OCI-LY3 (cell line): ENCODE measurements at regions not wholly inside any gene's neighbourhood (a gene's known extent, or its start where the extent isn't known, plus 50 kb on each side); places are given as distances from the start of the nearest gene placed in this dataset.

ENCODE experiments used
- H2AFZ ChIP-seq: fragments of 200-600, 300-600 bp; shearing (Covaris generic); 2 replicates; pipeline ENCODE4 v1.6.0; 2014; ENCODE audit warnings: antibody characterized with exemption, low read depth, low read length
- H3K27ac ChIP-seq: fragments of 200-600, 300-600 bp; sonication (generic); 2 replicates; pipeline ENCODE4 v1.5.1; 2014; ENCODE audit warnings: mild to moderate bottlenecking, low read length, moderate library complexity, mixed read lengths
- H3K27me3 ChIP-seq: fragments of 200-600, 300-600 bp; sonication (generic); 2 replicates; pipeline ENCODE4 v1.6.1; 2014; ENCODE audit warnings: low read depth, low read length, mixed read lengths
- H3K36me3 ChIP-seq: fragments of 200-600, 300-600 bp; sonication (generic); replicated peaks from 2 replicates; pipeline ENCODE3; 2014; ENCODE audit warnings: low read depth, low read length, mixed read lengths
- H3K4me1 ChIP-seq: fragments of 300-600, 200-600 bp; sonication (generic); 2 replicates; pipeline ENCODE4 v1.6.1; 2014; ENCODE audit warnings: low read length, mixed read lengths
- H3K4me2 ChIP-seq: fragments of 200-600, 300-600 bp; sonication (generic); 2 replicates; pipeline ENCODE4 v1.6.1; 2014; ENCODE audit warnings: low read length, mixed read lengths
- H3K4me3 ChIP-seq: fragments of 300-600, 200-600 bp; sonication (generic); 2 replicates; pipeline ENCODE4 v1.5.1; 2014; ENCODE audit warnings: antibody characterized with exemption, mild to moderate bottlenecking, low read length, moderate library complexity
- H3K79me2 ChIP-seq: fragments of 300-600, 200-600 bp; shearing (Covaris generic); 2 replicates; pipeline ENCODE4 v1.6.1; 2014; ENCODE audit warnings: mild to moderate bottlenecking, low read length, mixed read lengths
- H3K9ac ChIP-seq: fragments of 300-600, 200-600 bp; shearing (Covaris generic); 2 replicates; pipeline ENCODE4 v1.6.0; 2014; ENCODE audit warnings: mild to moderate bottlenecking, low read length, moderate library complexity
- H3K9me3 ChIP-seq: fragments of 200-600, 300-600 bp; shearing (Covaris generic); 2 replicates; pipeline ENCODE4 v1.6.1; 2014; ENCODE audit warnings: low read length, mixed read lengths; ENCODE audit not compliant: insufficient read depth
- H4K20me1 ChIP-seq: fragments of 200-600, 300-600 bp; sonication (generic); 2 replicates; pipeline ENCODE4 v1.6.1; 2016; ENCODE audit warnings: low read length, mixed read lengths; ENCODE audit not compliant: insufficient read depth
- EZH2phosphoT487 ChIP-seq: fragments of 200-600 bp; shearing (Covaris generic); IDR thresholded peaks from 2 replicates; pipeline ENCODE4 v1.6.1; 2018; ENCODE audit warnings: antibody characterized with exemption, mixed run types, low read depth
- TF ChIP-seq, protein P1 (sequence below): fragments of 200-600, 300-600 bp; sonication (generic); IDR thresholded peaks from 2 replicates; pipeline ENCODE4 v1.5.1; 2014; ENCODE audit warnings: antibody characterized with exemption, low read length, low read depth

DNA sequence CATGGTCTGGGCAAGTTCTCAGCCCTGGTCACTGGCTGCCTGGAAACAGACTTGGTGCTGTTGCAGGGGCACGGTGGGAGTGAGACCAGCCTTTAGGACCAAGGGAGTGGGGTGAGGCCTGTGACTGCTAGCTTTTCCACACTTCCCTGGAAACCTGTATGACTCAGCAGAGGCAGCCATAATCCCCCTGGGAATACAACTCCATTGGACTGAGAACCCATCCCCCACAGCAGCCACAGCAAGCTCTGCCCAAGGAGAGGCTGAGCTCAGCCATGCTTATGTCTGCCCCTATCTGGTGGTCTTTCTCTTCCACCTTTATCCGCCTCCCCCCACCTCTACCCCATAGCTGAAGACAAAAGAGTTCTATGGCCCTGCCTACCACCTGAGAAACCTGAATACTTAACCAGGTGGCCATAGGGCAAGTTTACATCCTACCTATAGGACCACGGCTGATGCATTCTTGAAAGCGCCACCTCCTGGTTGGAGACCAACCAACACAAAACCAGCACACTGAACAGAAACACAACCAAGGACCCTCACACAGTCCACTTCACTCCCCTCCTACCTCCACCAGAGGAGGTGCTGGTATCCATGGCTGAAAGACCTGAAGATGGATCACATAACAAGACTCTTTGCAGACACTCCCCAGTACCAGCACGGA, 816.2 kb upstream of the SOX9 start:
- H2AFZ ChIP-seq: no peak overlapping the region

DNA sequence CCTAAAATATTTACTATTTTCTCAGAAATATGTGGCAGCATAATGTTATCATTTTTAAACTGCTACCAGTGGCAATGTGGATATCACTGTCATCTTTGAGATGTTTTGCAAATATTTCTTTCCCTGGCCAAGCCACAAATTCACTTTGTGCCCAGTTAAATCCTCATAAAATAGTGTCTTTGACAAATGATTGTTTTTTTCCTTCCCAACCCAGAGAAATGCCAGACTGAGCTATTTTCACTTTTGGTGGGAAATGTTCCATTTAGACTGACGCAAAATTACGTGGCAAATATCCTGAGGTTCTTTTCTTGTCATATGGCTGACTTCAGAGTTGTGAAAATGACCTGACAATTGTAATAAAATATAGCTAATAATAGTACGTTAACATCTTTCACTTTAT, 807.0 kb upstream of the SOX9 start:
- Histone ChIP-seq H3K4me1 (no peaks in the 10 kb centered on the region), H4K20me1 (no peaks in the 10 kb centered on the region), H3K9ac (no peak overlapping the region), H3K27ac (no peak overlapping the region), H3K4me3 (no peak overlapping the region), H3K79me2 (no peaks in the 10 kb centered on the region), H3K36me3 (no peaks in the 10 kb centered on the region), H3K4me2 (no peak overlapping the region), H3K9me3 (no peaks in the 10 kb centered on the region), H3K27me3 (no peaks in the 10 kb centered on the region), H2AFZ (no peak overlapping the region)
- no peak for TF ChIP-seq EZH2phosphoT487
- TF ChIP-seq, protein P1, sequence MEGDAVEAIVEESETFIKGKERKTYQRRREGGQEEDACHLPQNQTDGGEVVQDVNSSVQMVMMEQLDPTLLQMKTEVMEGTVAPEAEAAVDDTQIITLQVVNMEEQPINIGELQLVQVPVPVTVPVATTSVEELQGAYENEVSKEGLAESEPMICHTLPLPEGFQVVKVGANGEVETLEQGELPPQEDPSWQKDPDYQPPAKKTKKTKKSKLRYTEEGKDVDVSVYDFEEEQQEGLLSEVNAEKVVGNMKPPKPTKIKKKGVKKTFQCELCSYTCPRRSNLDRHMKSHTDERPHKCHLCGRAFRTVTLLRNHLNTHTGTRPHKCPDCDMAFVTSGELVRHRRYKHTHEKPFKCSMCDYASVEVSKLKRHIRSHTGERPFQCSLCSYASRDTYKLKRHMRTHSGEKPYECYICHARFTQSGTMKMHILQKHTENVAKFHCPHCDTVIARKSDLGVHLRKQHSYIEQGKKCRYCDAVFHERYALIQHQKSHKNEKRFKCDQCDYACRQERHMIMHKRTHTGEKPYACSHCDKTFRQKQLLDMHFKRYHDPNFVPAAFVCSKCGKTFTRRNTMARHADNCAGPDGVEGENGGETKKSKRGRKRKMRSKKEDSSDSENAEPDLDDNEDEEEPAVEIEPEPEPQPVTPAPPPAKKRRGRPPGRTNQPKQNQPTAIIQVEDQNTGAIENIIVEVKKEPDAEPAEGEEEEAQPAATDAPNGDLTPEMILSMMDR: no peak

More for the DNA sequence above, 816.2 kb upstream of the SOX9 start:
- Histone ChIP-seq H3K4me1 (no peaks in the 10 kb centered on the region), H3K9ac (no peak overlapping the region), H3K79me2 (no peaks in the 10 kb centered on the region), H3K27ac (no peak overlapping the region), H4K20me1 (no peaks in the 10 kb centered on the region), H3K36me3 (no peaks in the 10 kb centered on the region), H3K4me3 (no peak overlapping the region), H3K27me3 (no peaks in the 10 kb centered on the region), H3K9me3 (no peaks in the 10 kb centered on the region), H3K4me2 (no peak overlapping the region)
- TF ChIP-seq, protein P1: no peak
- TF ChIP-seq EZH2phosphoT487: no peak

DNA sequence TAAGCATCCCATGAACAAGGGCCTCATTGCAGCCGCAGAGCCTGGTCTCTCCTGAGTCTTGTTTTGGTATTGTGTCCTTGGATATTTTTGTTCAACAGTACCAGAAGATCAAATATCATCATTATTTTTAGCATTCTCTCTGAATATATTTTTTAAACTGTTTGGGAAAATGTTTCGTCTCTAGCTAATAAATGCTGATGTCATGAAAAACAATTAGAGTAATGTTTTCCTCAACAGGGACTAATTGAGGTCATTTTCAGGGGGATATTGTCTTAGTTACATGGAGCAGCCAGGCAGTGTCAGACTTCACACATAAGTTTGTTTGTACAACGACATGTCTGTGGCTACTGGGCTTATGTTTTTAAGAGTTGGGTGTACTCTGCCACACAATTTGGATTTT, 805.3 kb upstream of the SOX9 start:
- no peaks in the 10 kb centered on the region for H3K36me3 ChIP-seq
- no peaks in the 10 kb centered on the region for H3K9me3 ChIP-seq
- TF ChIP-seq EZH2phosphoT487: no peak
- TF ChIP-seq, protein P1: no peak

DNA sequence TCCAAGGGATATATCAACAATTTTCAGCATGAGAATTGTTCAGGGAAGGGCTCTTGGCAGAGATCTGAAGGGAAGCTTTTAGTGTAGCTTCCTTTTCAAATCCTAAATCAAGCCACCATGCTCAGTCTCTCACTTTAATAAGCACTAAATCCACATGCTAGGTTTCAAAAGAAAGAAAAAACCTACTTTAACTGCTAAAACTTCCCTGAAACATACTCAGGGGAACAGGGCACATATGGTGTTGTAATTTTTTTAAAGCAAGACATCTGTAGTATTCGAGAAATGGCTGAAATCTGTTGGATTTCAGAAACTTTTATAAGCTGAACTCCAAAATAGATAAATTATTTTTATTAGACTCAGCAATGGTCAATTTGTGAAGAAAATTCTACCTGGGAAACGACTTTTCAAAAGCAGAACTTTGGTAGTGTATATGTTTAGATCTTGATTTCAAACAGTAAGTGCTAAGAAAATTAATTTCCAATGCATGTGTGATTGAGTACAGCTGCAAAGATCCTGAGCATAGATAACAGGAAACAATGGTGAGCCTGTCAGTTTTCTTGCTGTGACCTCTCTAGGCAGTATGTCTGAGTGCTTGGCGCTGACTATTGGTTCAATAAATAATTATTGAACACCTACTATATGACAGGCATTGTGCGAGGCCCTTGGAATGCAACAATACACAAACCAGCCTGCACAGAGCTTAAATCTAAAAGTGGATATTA, 804.5 kb upstream of the SOX9 start:
- Histone ChIP-seq H3K4me3 (no peak overlapping the region), H3K4me2 (no peak overlapping the region), H2AFZ (no peak overlapping the region), H3K36me3 (no peaks in the 10 kb centered on the region), H3K4me1 (no peaks in the 10 kb centered on the region), H3K27me3 (no peaks in the 10 kb centered on the region), H3K27ac (no peak overlapping the region), H3K9me3 (no peaks in the 10 kb centered on the region), H3K9ac (no peak overlapping the region), H4K20me1 (no peaks in the 10 kb centered on the region), H3K79me2 (no peaks in the 10 kb centered on the region)
- TF ChIP-seq, protein P1: no peak
- TF ChIP-seq EZH2phosphoT487: no peak

More for the DNA sequence above, 805.3 kb upstream of the SOX9 start:
- Histone ChIP-seq H3K4me3 (no peak overlapping the region), H3K4me2 (no peak overlapping the region), H3K4me1 (no peaks in the 10 kb centered on the region), H4K20me1 (no peaks in the 10 kb centered on the region), H3K27me3 (no peaks in the 10 kb centered on the region), H3K27ac (no peak overlapping the region), H2AFZ (no peak overlapping the region), H3K9ac (no peak overlapping the region), H3K79me2 (no peaks in the 10 kb centered on the region)
